ENCODE measurements at regions not wholly inside any gene's neighbourhood (a gene's known extent, or its start where the extent isn't known, plus 50 kb on each side); places are given as distances from the start of the nearest gene placed in this dataset.

DNA sequence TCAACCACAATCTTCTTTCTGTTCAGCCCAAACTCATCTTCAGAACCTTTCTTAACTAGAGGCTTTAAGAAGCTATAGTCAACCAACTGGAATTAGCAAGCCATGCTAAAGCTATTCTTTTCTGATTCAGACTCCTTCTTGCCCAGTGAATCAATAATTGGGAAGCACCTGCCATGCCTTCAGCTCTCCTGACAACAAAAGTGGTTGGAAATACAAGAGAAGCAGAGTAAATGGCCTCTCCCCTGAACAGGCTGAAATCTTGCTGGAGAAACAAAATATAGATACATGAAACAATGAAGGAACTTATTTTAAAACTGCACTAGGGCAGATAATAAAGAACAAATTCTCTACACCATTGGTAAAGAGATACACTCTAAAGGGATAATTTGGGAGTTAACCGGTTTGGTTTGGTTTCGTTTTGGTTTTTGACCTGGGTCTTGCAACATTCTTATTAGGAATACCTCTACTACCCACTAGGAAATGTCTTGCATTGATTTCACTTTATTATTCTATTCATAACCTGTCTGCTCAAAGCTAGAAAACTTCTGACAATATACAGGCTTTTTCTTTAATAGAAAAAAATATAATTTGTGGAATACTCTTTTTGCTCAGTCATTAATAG is 173.6 kb upstream of the DYNLRB2 start:
- TF ChIP-seq, protein P1, sequence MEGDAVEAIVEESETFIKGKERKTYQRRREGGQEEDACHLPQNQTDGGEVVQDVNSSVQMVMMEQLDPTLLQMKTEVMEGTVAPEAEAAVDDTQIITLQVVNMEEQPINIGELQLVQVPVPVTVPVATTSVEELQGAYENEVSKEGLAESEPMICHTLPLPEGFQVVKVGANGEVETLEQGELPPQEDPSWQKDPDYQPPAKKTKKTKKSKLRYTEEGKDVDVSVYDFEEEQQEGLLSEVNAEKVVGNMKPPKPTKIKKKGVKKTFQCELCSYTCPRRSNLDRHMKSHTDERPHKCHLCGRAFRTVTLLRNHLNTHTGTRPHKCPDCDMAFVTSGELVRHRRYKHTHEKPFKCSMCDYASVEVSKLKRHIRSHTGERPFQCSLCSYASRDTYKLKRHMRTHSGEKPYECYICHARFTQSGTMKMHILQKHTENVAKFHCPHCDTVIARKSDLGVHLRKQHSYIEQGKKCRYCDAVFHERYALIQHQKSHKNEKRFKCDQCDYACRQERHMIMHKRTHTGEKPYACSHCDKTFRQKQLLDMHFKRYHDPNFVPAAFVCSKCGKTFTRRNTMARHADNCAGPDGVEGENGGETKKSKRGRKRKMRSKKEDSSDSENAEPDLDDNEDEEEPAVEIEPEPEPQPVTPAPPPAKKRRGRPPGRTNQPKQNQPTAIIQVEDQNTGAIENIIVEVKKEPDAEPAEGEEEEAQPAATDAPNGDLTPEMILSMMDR (IDR thresholded peaks at IDR 0.05; ENCODE audit: low read depth, low read length, poor library complexity, severe bottlenecking) = no peak
- no peak for TF ChIP-seq EZH2phosphoT487 (IDR thresholded peaks at IDR 0.05; ENCODE audit: borderline replicate concordance, low read length)

Measured in DOHH2 (cell line).